ENCODE measurements at regions not wholly inside any gene's neighbourhood (a gene's known extent, or its start where the extent isn't known, plus 50 kb on each side); places are given as distances from the start of the nearest gene placed in this dataset.

- TF ChIP-seq, protein P1, sequence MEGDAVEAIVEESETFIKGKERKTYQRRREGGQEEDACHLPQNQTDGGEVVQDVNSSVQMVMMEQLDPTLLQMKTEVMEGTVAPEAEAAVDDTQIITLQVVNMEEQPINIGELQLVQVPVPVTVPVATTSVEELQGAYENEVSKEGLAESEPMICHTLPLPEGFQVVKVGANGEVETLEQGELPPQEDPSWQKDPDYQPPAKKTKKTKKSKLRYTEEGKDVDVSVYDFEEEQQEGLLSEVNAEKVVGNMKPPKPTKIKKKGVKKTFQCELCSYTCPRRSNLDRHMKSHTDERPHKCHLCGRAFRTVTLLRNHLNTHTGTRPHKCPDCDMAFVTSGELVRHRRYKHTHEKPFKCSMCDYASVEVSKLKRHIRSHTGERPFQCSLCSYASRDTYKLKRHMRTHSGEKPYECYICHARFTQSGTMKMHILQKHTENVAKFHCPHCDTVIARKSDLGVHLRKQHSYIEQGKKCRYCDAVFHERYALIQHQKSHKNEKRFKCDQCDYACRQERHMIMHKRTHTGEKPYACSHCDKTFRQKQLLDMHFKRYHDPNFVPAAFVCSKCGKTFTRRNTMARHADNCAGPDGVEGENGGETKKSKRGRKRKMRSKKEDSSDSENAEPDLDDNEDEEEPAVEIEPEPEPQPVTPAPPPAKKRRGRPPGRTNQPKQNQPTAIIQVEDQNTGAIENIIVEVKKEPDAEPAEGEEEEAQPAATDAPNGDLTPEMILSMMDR (IDR thresholded peaks at IDR 0.05; ENCODE audit: low read length), result no peak
- TF ChIP-seq EZH2 (IDR thresholded peaks at IDR 0.05; ENCODE audit: borderline replicate concordance, low read length), result no peak
These were observed 185.3 kb upstream of the POU3F1 start for GRCh38 chr1:38231941-38232340.

Data from OCI-LY1 (cell line).